Sigmoid colon (tissue), 6 donors: ENCODE measurements at regions not wholly inside any gene's neighbourhood (a gene's known extent, or its start where the extent isn't known, plus 50 kb on each side); places are given as distances from the start of the nearest gene placed in this dataset.

Experiments
- DNase-seq: peaks from one replicate; pipeline ENCODE4 v3.0.0-alpha.2; 2019
- H3K27ac ChIP-seq, 4 donors: fragments of 200-600 bp; sonication (generic); one replicate each; pipeline ENCODE4 v1.5.1; 2016 to 2019; ENCODE audit warnings: mild to moderate bottlenecking in 1 of 4
- H3K27me3 ChIP-seq, 3 donors: fragments of 200-600 bp; sonication (generic); one replicate each; pipeline ENCODE4 v1.5.1; 2019; ENCODE audit warnings: mild to moderate bottlenecking in 1 of 3
- H3K36me3 ChIP-seq, 4 donors: fragments of 200-600 bp; sonication (generic); one replicate each; pipeline ENCODE4 v1.5.1; 2016 to 2019
- H3K4me1 ChIP-seq, 4 donors: fragments of 200-600 bp; sonication (generic); one replicate each; pipeline ENCODE4 v1.5.1; 2017 to 2019
- H3K4me3 ChIP-seq, 4 donors: fragments of 200-600 bp; sonication (generic); one replicate each; pipeline ENCODE4 v1.5.1; 2017 to 2019; ENCODE audit warnings: mild to moderate bottlenecking in 2 of 4, moderate library complexity in 1 of 4
- H3K9me3 ChIP-seq, 4 donors: fragments of 200-600 bp in 3 of 4; sonication (generic) in 3 of 4; one replicate each; pipeline versions ENCODE4 v1.5.1 to v1.6.1; 2013 to 2019
- CTCF ChIP-seq, 4 experiments: fragments of 450-650 bp in 3 of 4; fragments of 200-600 bp in 1 of 4; IDR thresholded peaks; one replicate each; pipeline ENCODE4 v1.5.1; 2016 to 2019; ENCODE audit warnings: antibody characterized with exemption in 4 of 4, mild to moderate bottlenecking in 3 of 4, moderate library complexity in 2 of 4
- EP300 ChIP-seq, 4 donors: sonication (generic); formaldehyde crosslinking; IDR thresholded peaks; one replicate each; pipeline ENCODE4 v1.6.1; 2017; ENCODE audit warnings: antibody characterized with exemption in 4 of 4
- POLR2A ChIP-seq, 2 donors: fragments of 450-650 bp; IDR thresholded peaks; one replicate each; pipeline ENCODE4 v1.6.1; 2016; ENCODE audit warnings: antibody characterized with exemption in 2 of 2, mild to moderate bottlenecking in 2 of 2, moderate library complexity in 2 of 2
- POLR2AphosphoS5 ChIP-seq, 4 donors: sonication (generic); formaldehyde crosslinking; IDR thresholded peaks; one replicate each; pipeline ENCODE4 v1.6.1; 2017; ENCODE audit warnings: antibody characterized with exemption in 4 of 4
- WGBS, 2 donors: extraction: QIAGEN DNeasy Blood & Tissue Kit; methylation state at CpG; one replicate each; pipeline ENCODE4 v1.1.7; 2013; 5-methylcytosine and 5-hydroxymethylcytosine counted together
- intact Hi-C: fragments of 100-400 bp; cut with DNase I; formaldehyde crosslinking; loops from one replicate; pipeline ENCODE4 v1.15.1; 2023
- donor health status: healthy with polysubstance abuse.
- donor health status: healthy.

GRCh38 chr5:158265931-158266700 is 407.2 kb upstream of the CLINT1 start:
- WGBS, 2 donors: 24 to 73% methylated on average over 4 of the region's 4 CpGs
- H3K9me3 ChIP-seq: no peaks in the 10 kb centered on the region
- intact Hi-C loops: no loop called here
- no peaks in the 10 kb centered on the region for H3K4me1 ChIP-seq
- TF ChIP-seq EP300 (IDR thresholded peaks at IDR 0.05) (no peak), POLR2AphosphoS5 (IDR thresholded peaks at IDR 0.05) (no peak), CTCF (IDR thresholded peaks at IDR 0.05) (no peak), POLR2A (IDR thresholded peaks at IDR 0.05) (no peak)
- no peaks in the 10 kb centered on the region for H3K36me3 ChIP-seq
- no peaks in the 10 kb centered on the region for H3K27me3 ChIP-seq
- H3K4me3 ChIP-seq: no peak overlapping the region
- no peak for DNase-seq
- no peak overlapping the region for H3K27ac ChIP-seq

GRCh38 chr5:158265346-158265745 is 406.4 kb upstream of the CLINT1 start:
- TF ChIP-seq CTCF (IDR thresholded peaks at IDR 0.05): no peak
- no peak for TF ChIP-seq POLR2A (IDR thresholded peaks at IDR 0.05)
- TF ChIP-seq POLR2AphosphoS5 (IDR thresholded peaks at IDR 0.05): no peak
- TF ChIP-seq EP300 (IDR thresholded peaks at IDR 0.05): no peak
- Histone ChIP-seq H3K9me3 (no peaks in the 10 kb centered on the region), H3K36me3 (no peaks in the 10 kb centered on the region), H3K4me3 (no peak overlapping the region), H3K27ac (no peak overlapping the region), H3K27me3 (no peaks in the 10 kb centered on the region), H3K4me1 (no peaks in the 10 kb centered on the region)
- intact Hi-C loops: no loop called here
- no peak for DNase-seq

- Histone ChIP-seq H3K27ac (no peak overlapping the region), H3K36me3 (no peaks in the 10 kb centered on the region), H3K27me3 (no peaks in the 10 kb centered on the region), H3K9me3 (no peaks in the 10 kb centered on the region), H3K4me1 (no peaks in the 10 kb centered on the region), H3K4me3 (no peak overlapping the region)
- intact Hi-C loops: no loop called here
- no peak for TF ChIP-seq POLR2A (IDR thresholded peaks at IDR 0.05)
- TF ChIP-seq CTCF (IDR thresholded peaks at IDR 0.05): no peak
- TF ChIP-seq POLR2AphosphoS5 (IDR thresholded peaks at IDR 0.05): no peak
- TF ChIP-seq EP300 (IDR thresholded peaks at IDR 0.05): no peak
- 76 to 91% methylated on average over 2 of the region's 2 CpGs for WGBS, 2 donors
- no peak for DNase-seq
Observed at GRCh38 chr5:158264264-158264663, 405.3 kb upstream of the CLINT1 start.

GRCh38 chr5:158261674-158262367 is 402.9 kb upstream of the CLINT1 start:
- DNase-seq: no peak
- no peak for TF ChIP-seq POLR2A (IDR thresholded peaks at IDR 0.05)
- TF ChIP-seq CTCF (IDR thresholded peaks at IDR 0.05): no peak
- TF ChIP-seq POLR2AphosphoS5 (IDR thresholded peaks at IDR 0.05): no peak
- no peak for TF ChIP-seq EP300 (IDR thresholded peaks at IDR 0.05)
- Histone ChIP-seq H3K27ac (no peak overlapping the region), H3K4me3 (no peak overlapping the region), H3K4me1 (no peaks in the 10 kb centered on the region), H3K9me3 (no peaks in the 10 kb centered on the region), H3K27me3 (no peaks in the 10 kb centered on the region), H3K36me3 (no peaks in the 10 kb centered on the region)
- intact Hi-C loops: no loop called here
- 75 to 84% methylated on average over 3 of the region's 3 CpGs for WGBS, 2 donors
